HepG2 (cell line): ENCODE measurements at regions not wholly inside any gene's neighbourhood (a gene's known extent, or its start where the extent isn't known, plus 50 kb on each side); places are given as distances from the start of the nearest gene placed in this dataset.

ENCODE experiments used
- ATAC-seq: fragments of 200-7000 bp; cut with Tn5 transposase; 3 replicates; pipeline ENCODE4 v1.9.1; 2020; ENCODE audit warnings: mild to moderate bottlenecking, moderate library complexity
- BruUV-seq: library from RNA; stranded (reverse); fragments of 400-500 nt; replicated peaks from 2 replicates; lab custom pipeline; 2021; lab: Mats Ljungman, UMichigan
- CTCF ChIA-PET: fragments of 300-600 bp; formaldehyde crosslinking; extraction: SDS; loops from one replicate; lab custom pipeline; 2021; ENCODE audit warnings: low total read pairs, inconsistent platforms, low intra/inter-chr PET ratio; lab: Yijun Ruan, JAX
- POLR2A ChIA-PET: fragments of 350-600 bp; sonication (Branson Sonifier 250); formaldehyde crosslinking; loops from one replicate; lab custom pipeline; 2020; ENCODE audit warnings: antibody characterized with exemption, inconsistent platforms; lab: Yijun Ruan, JAX
- DNase-seq: peaks from one replicate; pipeline ENCODE4 v3.0.0-alpha.2; 2015; ENCODE audit warnings: low spot score
- FAIRE-seq: peaks from 3 replicates; lab custom pipeline; 2011; peaks lifted over from hg19 to GRCh38; lab: Jason Lieb, UNC
- H2AFZ ChIP-seq: one replicate; pipeline ENCODE4 v1.6.1; 2011; ENCODE audit warnings: low read length, inconsistent platforms
- H3K27ac ChIP-seq: fragments of 300-600 bp; 3 replicates; pipeline ENCODE4 v1.8.0; 2011; ENCODE audit warnings: mixed run types, mild to moderate bottlenecking, mixed read lengths, low read length, inconsistent platforms; ENCODE audit not compliant: insufficient read depth; ENCODE audit errors: extremely low read length
- H3K27me3 ChIP-seq, 2 experiments: fragments of 200-600 bp in 1 of 2; 2 replicates in 1 of 2; 3 replicates in 1 of 2; pipeline versions ENCODE4 v1.6.0 to v1.8.0; 2011; ENCODE audit warnings: low read length in 2 of 2, mild to moderate bottlenecking in 2 of 2, moderate library complexity in 2 of 2, inconsistent platforms in 1 of 2; ENCODE audit not compliant: insufficient read depth in 2 of 2, control insufficient read depth in 1 of 2
- H3K36me3 ChIP-seq, 2 experiments: fragments of 200-600 bp in 1 of 2; replicated peaks in 1 of 2; 2 replicates in 1 of 2; 3 replicates in 1 of 2; pipeline versions ENCODE4 v1.5.1 to v1.8.0; 2011; ENCODE audit warnings: low read length in 2 of 2, inconsistent platforms in 1 of 2; ENCODE audit not compliant: insufficient read depth in 2 of 2, control insufficient read depth in 1 of 2
- H3K4me1 ChIP-seq: 2 replicates; pipeline ENCODE4 v1.5.1; 2012; ENCODE audit warnings: low read length, inconsistent platforms; ENCODE audit not compliant: insufficient read depth
- H3K4me2 ChIP-seq: 2 replicates; pipeline ENCODE4 v1.6.0; 2011; ENCODE audit warnings: low read depth, low read length, inconsistent platforms
- H3K4me3 ChIP-seq, 3 experiments: fragments of 200-600 bp in 1 of 3; sonication (generic), shearing (Covaris generic) in 1 of 3; replicated peaks in 1 of 3; 2 replicates each; pipeline ENCODE4 v1.5.1; 2011 to 2016; ENCODE audit warnings: low read length in 3 of 3, inconsistent platforms in 2 of 3, low read depth in 2 of 3, mild to moderate bottlenecking in 2 of 3, control low read depth in 1 of 3, mixed read lengths in 1 of 3; ENCODE audit not compliant: insufficient read depth in 1 of 3
- H3K79me2 ChIP-seq: one replicate; pipeline ENCODE4 v1.6.1; 2011; ENCODE audit warnings: low read length, inconsistent platforms; ENCODE audit not compliant: insufficient read depth
- H3K9ac ChIP-seq: 2 replicates; pipeline ENCODE4 v1.6.0; 2011; ENCODE audit warnings: mild to moderate bottlenecking, low read depth, low read length, inconsistent platforms; ENCODE audit not compliant: insufficient read depth
- H3K9me3 ChIP-seq: 2 replicates; pipeline ENCODE4 v1.5.1; 2012; ENCODE audit warnings: mild to moderate bottlenecking, low read length
- H4K20me1 ChIP-seq: 2 replicates; pipeline ENCODE4 v1.6.0; 2011; ENCODE audit warnings: inconsistent platforms, mild to moderate bottlenecking, low read length, moderate library complexity; ENCODE audit not compliant: insufficient read depth
- ELF4 ChIP-seq: sonication (generic); formaldehyde crosslinking; IDR thresholded peaks from 2 replicates; pipeline ENCODE4 v1.5.0; 2020; ENCODE audit warnings: missing genetic modification reagents, mild to moderate bottlenecking, moderate library complexity, borderline replicate concordance
- ETV5 ChIP-seq: IDR thresholded peaks from 2 replicates; pipeline ENCODE4 v1.6.1; 2018; ENCODE audit warnings: missing biosample characterization, missing genetic modification reagents, inconsistent platforms, borderline replicate concordance
- MIXL1 ChIP-seq: IDR thresholded peaks from 2 replicates; pipeline ENCODE4 v1.6.1; 2016
- MYC ChIP-seq: sonication (generic); formaldehyde crosslinking; IDR thresholded peaks from 2 replicates; pipeline ENCODE4 v1.9.0; 2021; ENCODE audit warnings: missing genetic modification reagents, borderline replicate concordance
- NBN ChIP-seq: fragments of 450-650 bp; conservative IDR thresholded peaks from 2 replicates; pipeline ENCODE4 v1.6.1; 2017
- PRDM4 ChIP-seq: sonication (generic); formaldehyde crosslinking; IDR thresholded peaks from 2 replicates; pipeline ENCODE4 v1.9.0; 2021; ENCODE audit warnings: missing genetic modification reagents, borderline replicate concordance
- XBP1 ChIP-seq: sonication (generic); formaldehyde crosslinking; IDR thresholded peaks from 2 replicates; pipeline ENCODE4 v1.5.0; 2020; ENCODE audit warnings: missing genetic modification reagents
- ZBTB33 ChIP-seq: sonication (generic); formaldehyde crosslinking; IDR thresholded peaks from 2 replicates; pipeline ENCODE4 v1.4.0; 2020; ENCODE audit warnings: missing genetic modification reagents
- ZKSCAN8 ChIP-seq: IDR thresholded peaks from 2 replicates; pipeline ENCODE4 v1.6.1; 2016; ENCODE audit warnings: borderline replicate concordance, missing genetic modification reagents, missing compliant biosample characterization
- ZNF326 ChIP-seq: sonication (generic); formaldehyde crosslinking; IDR thresholded peaks from 2 replicates; pipeline ENCODE4 v1.4.0; 2020; ENCODE audit warnings: missing genetic modification reagents, borderline replicate concordance
- ZNF660 ChIP-seq: sonication (generic); formaldehyde crosslinking; IDR thresholded peaks from 2 replicates; pipeline ENCODE4 v1.5.1; 2020; ENCODE audit warnings: mild to moderate bottlenecking, low read depth, missing genetic modification reagents, borderline replicate concordance
- WGBS: methylation state at CpG from one replicate; pipeline ENCODE4 v1.1.6; 2017; ENCODE audit warnings: low lambda C conversion rate; 5-methylcytosine and 5-hydroxymethylcytosine counted together
- in situ Hi-C: cut with HindIII; loops from 2 replicates; pipeline ENCODE4 v1.10.0; 2017; ENCODE audit warnings: low pct_unique_long_range_greater_than_20kb; ENCODE audit not compliant: extremely low pct_ligation_motif_present
- intact Hi-C: fragments of 100-400 bp; cut with micrococcal nuclease; formaldehyde crosslinking; loops from one replicate; pipeline ENCODE4 v1.10.0; 2022; ENCODE audit not compliant: unreplicated experiment

GRCh38 chr11:33536178-33536577 lies 164.4 kb downstream of the C11orf91 start:
- Histone ChIP-seq H3K4me1 (peaks cover 15% of the 10 kb centered on the region), H2AFZ (no peak overlapping the region), H3K27ac (no peak overlapping the region), H3K4me3 (no peak overlapping the region), H3K27me3 (peaks cover 0 to 9% of the 10 kb centered on the region in 2 experiments; a peak in 1 of 5 replicates), H3K9me3 (no peaks in the 10 kb centered on the region), H3K4me2 (no peak overlapping the region)
- CTCF ChIA-PET: no interaction called here
- WGBS: 16% methylated on average over 3 of the region's 4 CpGs
- BruUV-seq: no TSS peak
- POLR2A ChIA-PET: no interaction called here
- DNase-seq (no peak), ATAC-seq (no peak)
- in situ Hi-C loops: no loop called here
- TF ChIP-seq ZNF326 (CRISPR knock-in tag): no peak
- no peak for TF ChIP-seq MIXL1 (CRISPR knock-in tag)
- TF ChIP-seq ELF4 (CRISPR knock-in tag): no peak
- TF ChIP-seq PRDM4 (CRISPR knock-in tag): no peak
- TF ChIP-seq MYC (CRISPR knock-in tag): no peak
- TF ChIP-seq XBP1 (CRISPR knock-in tag): no peak
- TF ChIP-seq ZNF660 (CRISPR knock-in tag): no peak
- no peak for TF ChIP-seq ETV5 (CRISPR knock-in tag)
- TF ChIP-seq ZKSCAN8: no peak
- TF ChIP-seq NBN: no peak
- TF ChIP-seq ZBTB33 (CRISPR knock-in tag): no peak
- TF ChIP-seq, all 625 proteins: peak for 0
- H4K20me1 ChIP-seq: no peaks in the 10 kb centered on the region
- no peak overlapping the region for H3K9ac ChIP-seq
- no peak for FAIRE-seq
- no peaks in the 10 kb centered on the region for H3K36me3 ChIP-seq
- intact Hi-C loops: no loop called here
- H3K79me2 ChIP-seq: no peaks in the 10 kb centered on the region
